Tibial artery (tissue), 4 donors: ENCODE measurements at regions not wholly inside any gene's neighbourhood (a gene's known extent, or its start where the extent isn't known, plus 50 kb on each side); places are given as distances from the start of the nearest gene placed in this dataset.

ENCODE experiments used
- DNase-seq, 2 donors: peaks; one replicate each; pipeline ENCODE4 v3.0.0-alpha.2; 2019
- H3K27ac ChIP-seq, 2 donors: fragments of 200-600 bp; sonication (generic) in 1 of 2; 1 replicate in 1 of 2; 2 replicates in 1 of 2; pipeline ENCODE4 v1.5.1; 2018 to 2019; ENCODE audit warnings: mild to moderate bottlenecking in 1 of 2
- H3K27me3 ChIP-seq, 2 donors: fragments of 200-600 bp; sonication (generic) in 1 of 2; one replicate each; pipeline versions ENCODE4 v1.5.1 to v1.6.0; 2016 to 2019
- H3K36me3 ChIP-seq, 3 donors: fragments of 200-600 bp; sonication (generic) in 2 of 3; one replicate each; pipeline ENCODE4 v1.5.1; 2016 to 2019; ENCODE audit warnings: mild to moderate bottlenecking in 2 of 3
- H3K4me1 ChIP-seq, 4 donors: fragments of 200-600 bp; sonication (generic) in 2 of 4; 1 replicate in 3 of 4; 2 replicates in 1 of 4; pipeline ENCODE4 v1.5.1; 2016 to 2019
- H3K4me3 ChIP-seq, 2 donors: fragments of 200-600 bp; sonication (generic) in 1 of 2; 1 replicate in 1 of 2; 2 replicates in 1 of 2; pipeline ENCODE4 v1.5.1; 2018 to 2019; ENCODE audit warnings: mild to moderate bottlenecking in 2 of 2
- H3K9me3 ChIP-seq, 3 donors: fragments of 200-600 bp; sonication (generic) in 1 of 3; one replicate each; pipeline ENCODE4 v1.5.1; 2016 to 2019
- intact Hi-C: fragments of 100-400 bp; cut with DNase I; formaldehyde crosslinking; loops from one replicate; pipeline ENCODE4 v1.15.0; 2023; ENCODE audit warnings: low total_unique reads
- TF ChIP-seq, protein P1 (sequence below), 2 experiments: fragments of 200-600 bp in 1 of 2; fragments of 450-650 bp in 1 of 2; IDR thresholded peaks; one replicate each; pipeline ENCODE4 v1.5.1; 2017 to 2019; ENCODE audit warnings: antibody characterized with exemption in 2 of 2, mild to moderate bottlenecking in 1 of 2, moderate library complexity in 1 of 2

DNA sequence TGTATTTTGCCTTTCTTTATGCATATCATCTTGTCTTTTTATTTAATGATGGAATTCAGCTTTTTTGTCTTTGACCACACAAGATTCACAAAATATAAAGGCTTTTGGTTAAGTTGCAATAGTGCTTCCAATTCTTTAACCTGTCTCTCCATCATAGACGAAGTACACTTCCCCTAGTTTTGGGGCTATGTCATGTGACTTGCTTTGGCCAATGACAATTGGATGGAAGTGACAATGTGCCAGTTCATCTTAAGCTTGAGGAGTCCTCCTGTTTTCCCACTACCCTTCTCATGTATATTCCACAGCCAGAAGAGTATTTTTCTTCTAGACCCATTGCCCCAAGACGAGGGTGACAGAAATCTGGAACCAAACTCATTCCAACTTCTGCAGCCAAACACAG is 419.6 kb upstream of the BRINP3 start:
- no peak overlapping the region for H3K4me3 ChIP-seq
- H3K36me3 ChIP-seq: no peaks in the 10 kb centered on the region
- H3K27ac ChIP-seq: no peak overlapping the region
- H3K9me3 ChIP-seq: no peaks in the 10 kb centered on the region
- intact Hi-C loops: no loop called here
- H3K4me1 ChIP-seq: no peaks in the 10 kb centered on the region
- TF ChIP-seq, protein P1, sequence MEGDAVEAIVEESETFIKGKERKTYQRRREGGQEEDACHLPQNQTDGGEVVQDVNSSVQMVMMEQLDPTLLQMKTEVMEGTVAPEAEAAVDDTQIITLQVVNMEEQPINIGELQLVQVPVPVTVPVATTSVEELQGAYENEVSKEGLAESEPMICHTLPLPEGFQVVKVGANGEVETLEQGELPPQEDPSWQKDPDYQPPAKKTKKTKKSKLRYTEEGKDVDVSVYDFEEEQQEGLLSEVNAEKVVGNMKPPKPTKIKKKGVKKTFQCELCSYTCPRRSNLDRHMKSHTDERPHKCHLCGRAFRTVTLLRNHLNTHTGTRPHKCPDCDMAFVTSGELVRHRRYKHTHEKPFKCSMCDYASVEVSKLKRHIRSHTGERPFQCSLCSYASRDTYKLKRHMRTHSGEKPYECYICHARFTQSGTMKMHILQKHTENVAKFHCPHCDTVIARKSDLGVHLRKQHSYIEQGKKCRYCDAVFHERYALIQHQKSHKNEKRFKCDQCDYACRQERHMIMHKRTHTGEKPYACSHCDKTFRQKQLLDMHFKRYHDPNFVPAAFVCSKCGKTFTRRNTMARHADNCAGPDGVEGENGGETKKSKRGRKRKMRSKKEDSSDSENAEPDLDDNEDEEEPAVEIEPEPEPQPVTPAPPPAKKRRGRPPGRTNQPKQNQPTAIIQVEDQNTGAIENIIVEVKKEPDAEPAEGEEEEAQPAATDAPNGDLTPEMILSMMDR (IDR thresholded peaks at IDR 0.05): no peak
- H3K27me3 ChIP-seq: no peaks in the 10 kb centered on the region
- no peak for DNase-seq

DNA sequence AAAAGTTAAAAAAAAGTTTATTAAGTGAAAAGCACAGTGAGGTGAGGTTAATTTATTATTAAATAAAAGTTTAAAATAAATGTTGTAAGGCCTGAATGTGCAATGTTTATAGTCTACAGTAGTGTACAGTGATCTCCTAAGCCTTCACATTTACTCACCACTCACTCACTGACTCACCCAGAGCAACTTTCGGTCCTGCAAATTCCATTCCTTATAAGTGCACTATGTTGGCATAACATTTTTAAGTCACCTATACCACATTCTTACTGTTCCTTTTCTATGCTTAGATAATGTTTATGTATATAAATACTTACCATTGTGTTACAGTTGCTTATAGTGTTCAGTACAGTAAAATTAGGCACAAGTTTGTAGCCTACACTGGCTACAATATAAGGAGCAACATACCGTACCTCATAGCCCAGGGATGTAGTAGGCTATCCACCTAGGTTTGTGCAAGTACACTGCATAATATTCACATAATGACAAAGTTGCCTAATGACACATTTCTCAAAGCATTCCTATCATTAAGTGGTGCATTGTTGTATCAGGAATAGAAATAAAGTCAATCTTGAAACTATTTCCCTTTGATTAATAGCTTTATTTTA is 426.5 kb upstream of the BRINP3 start:
- no peak for DNase-seq
- Histone ChIP-seq H3K27me3 (no peaks in the 10 kb centered on the region), H3K9me3 (no peaks in the 10 kb centered on the region), H3K36me3 (no peaks in the 10 kb centered on the region), H3K27ac (no peak overlapping the region), H3K4me1 (no peaks in the 10 kb centered on the region), H3K4me3 (no peak overlapping the region)
- intact Hi-C loops: no loop called here
- TF ChIP-seq, protein P1 (IDR thresholded peaks at IDR 0.05): no peak

DNA sequence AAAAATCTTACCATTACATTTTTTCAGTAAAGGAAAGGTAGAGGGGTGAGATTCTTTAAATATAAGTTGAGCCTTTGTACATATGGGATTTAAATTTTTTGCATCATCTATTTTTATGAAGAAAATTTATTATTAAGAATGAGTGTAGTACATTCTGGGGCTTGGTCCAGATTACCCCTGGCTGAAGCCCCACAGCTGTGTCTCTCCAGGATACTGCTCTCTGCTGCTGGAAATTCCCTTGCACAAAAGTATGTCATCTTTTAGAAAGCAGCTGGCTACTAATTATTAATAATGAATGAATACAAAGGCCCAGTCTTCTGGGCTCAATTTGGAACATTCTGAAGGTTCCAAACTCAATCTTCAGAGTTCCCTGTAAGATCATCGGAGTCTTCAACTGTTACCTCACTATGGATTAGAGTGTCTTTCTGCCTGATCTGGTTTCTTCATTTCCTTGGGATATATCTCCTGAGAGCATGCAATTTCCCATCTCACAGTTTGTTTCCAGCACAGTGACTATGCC is 428.6 kb upstream of the BRINP3 start:
- Histone ChIP-seq H3K4me1 (no peaks in the 10 kb centered on the region), H3K36me3 (no peaks in the 10 kb centered on the region), H3K27ac (no peak overlapping the region), H3K4me3 (no peak overlapping the region), H3K27me3 (no peaks in the 10 kb centered on the region), H3K9me3 (no peaks in the 10 kb centered on the region)
- intact Hi-C loops: no loop called here
- DNase-seq: no peak
- TF ChIP-seq, protein P1 (IDR thresholded peaks at IDR 0.05): no peak

DNA sequence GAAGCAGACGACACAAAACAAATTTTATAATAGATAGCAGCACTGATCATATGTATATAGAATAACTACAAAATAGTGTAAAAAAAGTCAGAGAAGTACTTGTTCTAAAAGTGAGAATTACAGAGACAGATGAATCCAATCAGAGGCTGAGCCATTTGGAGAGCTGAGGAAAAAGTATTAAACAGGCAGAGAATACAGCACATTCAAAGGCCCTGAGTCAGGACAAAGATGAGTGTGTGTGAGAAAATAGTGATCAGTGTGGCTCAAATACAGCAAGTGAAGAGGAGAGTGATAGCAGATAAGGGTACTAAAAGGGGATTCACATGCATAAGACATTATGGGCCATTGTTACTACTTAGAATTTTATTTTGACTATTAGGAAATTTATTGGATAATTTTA is 430.6 kb upstream of the BRINP3 start:
- Histone ChIP-seq H3K27ac (no peak overlapping the region), H3K4me1 (no peaks in the 10 kb centered on the region), H3K9me3 (no peaks in the 10 kb centered on the region), H3K27me3 (no peaks in the 10 kb centered on the region), H3K4me3 (no peak overlapping the region), H3K36me3 (no peaks in the 10 kb centered on the region)
- TF ChIP-seq, protein P1 (IDR thresholded peaks at IDR 0.05): no peak
- no peak for DNase-seq
- intact Hi-C loops: no loop called here

DNA sequence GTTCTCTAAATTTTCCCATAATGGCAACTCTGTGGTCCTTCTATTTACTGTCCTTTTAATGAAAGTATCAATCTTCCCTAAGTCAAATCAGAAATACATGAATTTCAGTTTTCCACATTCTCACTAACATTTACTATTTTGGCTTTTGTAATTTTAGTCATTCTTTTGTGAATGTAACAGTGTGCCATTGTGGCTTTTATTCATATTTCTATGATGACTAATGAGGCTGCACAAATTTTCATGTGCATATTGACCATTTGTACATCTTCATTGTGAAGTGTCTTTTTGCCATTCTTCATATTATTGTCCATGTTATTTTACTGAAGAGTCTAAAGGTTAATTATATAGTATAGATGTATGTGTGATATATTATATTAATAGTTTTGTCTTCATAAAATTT is 431.0 kb upstream of the BRINP3 start:
- TF ChIP-seq, protein P1 (IDR thresholded peaks at IDR 0.05): no peak
- intact Hi-C loops: no loop called here
- no peak overlapping the region for H3K27ac ChIP-seq
- H3K27me3 ChIP-seq: no peaks in the 10 kb centered on the region
- no peak for DNase-seq
- no peaks in the 10 kb centered on the region for H3K9me3 ChIP-seq
- no peaks in the 10 kb centered on the region for H3K36me3 ChIP-seq
- H3K4me3 ChIP-seq: no peak overlapping the region
- H3K4me1 ChIP-seq: no peaks in the 10 kb centered on the region

DNA sequence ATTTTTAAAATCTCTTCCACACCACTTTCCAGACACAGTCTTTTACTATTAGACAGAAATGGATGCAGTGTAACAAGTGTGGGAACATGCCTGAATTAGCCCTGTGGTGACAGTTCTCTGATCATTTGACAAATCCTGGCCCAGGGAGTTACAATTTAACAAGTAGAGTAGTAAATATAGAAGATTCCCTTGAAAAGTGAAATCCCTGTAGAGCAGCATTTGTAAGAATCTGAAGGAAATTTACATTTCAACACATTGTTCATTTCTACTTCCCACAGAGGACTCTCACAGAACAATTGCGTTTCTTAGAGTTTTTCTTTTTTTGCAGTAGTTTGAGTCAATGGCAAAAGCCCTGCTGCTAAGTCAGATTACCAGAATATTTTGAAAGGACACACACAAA is 458.3 kb upstream of the BRINP3 start:
- Histone ChIP-seq H3K9me3 (peaks cover 0 to 3% (median 0%) of the 10 kb centered on the region in 3 donors), H3K27me3 (no peaks in the 10 kb centered on the region), H3K27ac (no peak overlapping the region), H3K36me3 (no peaks in the 10 kb centered on the region), H3K4me1 (no peaks in the 10 kb centered on the region), H3K4me3 (no peak overlapping the region)
- TF ChIP-seq, protein P1 (IDR thresholded peaks at IDR 0.05): no peak
- no peak for DNase-seq
- intact Hi-C loops: no loop called here
